Heart right ventricle (tissue), 16 donors: ENCODE measurements at regions not wholly inside any gene's neighbourhood (a gene's known extent, or its start where the extent isn't known, plus 50 kb on each side); places are given as distances from the start of the nearest gene placed in this dataset.

Source experiments
- ATAC-seq, 8 donors: fragments of 200-7000 bp; cut with Tn5 transposase; one replicate each; pipeline ENCODE4 v1.9.1; 2020; ENCODE audit warnings: mild to moderate bottlenecking in 8 of 8, moderate library complexity in 8 of 8, moderate number of reproducible peaks in 1 of 8
- DNase-seq, 2 donors: peaks; one replicate each; pipeline ENCODE4 v3.0.0-alpha.2; 2020
- H3K27ac ChIP-seq, 10 donors: fragments of 200-600 bp; sonication (generic) in 2 of 10; one replicate each; pipeline versions ENCODE4 v1.5.0 to v1.8.0; 2020 to 2022; ENCODE audit warnings: mild to moderate bottlenecking in 3 of 10
- H3K27me3 ChIP-seq, 7 donors: fragments of 200-600 bp; one replicate each; pipeline ENCODE4 v1.8.0; 2021 to 2022; ENCODE audit warnings: mild to moderate bottlenecking in 2 of 7
- H3K36me3 ChIP-seq, 9 donors: fragments of 200-600 bp; sonication (generic) in 1 of 9; one replicate each; pipeline versions ENCODE4 v1.5.0 to v1.8.0; 2020 to 2022; ENCODE audit warnings: mild to moderate bottlenecking in 2 of 9
- H3K4me1 ChIP-seq, 9 donors: fragments of 200-600 bp; sonication (generic) in 1 of 9; one replicate each; pipeline versions ENCODE4 v1.5.0 to v1.8.0; 2020 to 2022; ENCODE audit warnings: mild to moderate bottlenecking in 4 of 9
- H3K4me3 ChIP-seq, 10 donors: fragments of 200-600 bp; sonication (generic) in 2 of 10; one replicate each; pipeline versions ENCODE4 v1.5.0 to v1.8.0; 2020 to 2022; ENCODE audit warnings: mild to moderate bottlenecking in 7 of 10, moderate library complexity in 2 of 10
- H3K9me3 ChIP-seq, 11 donors: fragments of 200-600 bp in 10 of 11; sonication (generic) in 2 of 11; one replicate each; pipeline versions ENCODE4 v1.5.0 to v1.8.0; 2013 to 2022; ENCODE audit warnings: mild to moderate bottlenecking in 2 of 11, control low read depth in 1 of 11, moderate library complexity in 1 of 11
- WGBS, 2 donors: extraction: QIAGEN DNeasy Blood & Tissue Kit; methylation state at CpG; one replicate each; pipeline ENCODE4 v1.1.7; 2013; ENCODE audit warnings: inconsistent platforms in 1 of 2; 5-methylcytosine and 5-hydroxymethylcytosine counted together
- intact Hi-C, 10 donors: fragments of 100-400 bp; cut with DNase I; formaldehyde crosslinking; loops; one replicate each; pipeline versions ENCODE4 v1.11.1 to v1.14.2; 2022
- TF ChIP-seq, protein P1 (sequence below), 9 donors: fragments of 200-600 bp; sonication (generic) in 2 of 9; IDR thresholded peaks; one replicate each; pipeline versions ENCODE4 v1.5.0 to v1.8.0; 2021 to 2022; ENCODE audit warnings: antibody characterized with exemption in 9 of 9, mild to moderate bottlenecking in 5 of 9, moderate library complexity in 1 of 9
- donor health status: Arrhythmogenic right ventricular cardiomyopathy.
- donor health status: ischemic (EF 13 %, LVEDD 7.1; RV severe dilation, severe dysfunction).
- donor health status: healthy with polysubstance abuse.
- donor health status: DM: no; HTN: yes; CAD: no.
- donor health status: DM: no; HTN: no; CAD: no.
- donor health status: ischemic (EF 25% LVEDD 6.9; RV normal size, moderate dysfunction).
- donor health status: ischemic (EF 25% LVEDD 5.7; RV mildly dilated, moderate dysfunction).
- donor health status: healthy.
- donor health status: DM: yes; HTN: yes; CAD: no.
- donor health status: Ischemic cardiomyopathy.
- donor health status: ischemic (EF 35%, LVEDD 5.7; RV mildly dilated, moderate dysfunction).
- donor health status: nonischemic (EF 11% LVEDD 7.7; RV severe dilation, severe dysfunction).
- donor health status: DM: yes; HTN: yes; CAD: no.
- donor health status: PGD.
- donor health status: ischemic (EF 29% LVEDD 5.4; RV normal size, mild dysfunction).
- donor health status: nonischemic (EF 23%, LVEDD 6.1; RV moderate dilation, normal function).

DNA sequence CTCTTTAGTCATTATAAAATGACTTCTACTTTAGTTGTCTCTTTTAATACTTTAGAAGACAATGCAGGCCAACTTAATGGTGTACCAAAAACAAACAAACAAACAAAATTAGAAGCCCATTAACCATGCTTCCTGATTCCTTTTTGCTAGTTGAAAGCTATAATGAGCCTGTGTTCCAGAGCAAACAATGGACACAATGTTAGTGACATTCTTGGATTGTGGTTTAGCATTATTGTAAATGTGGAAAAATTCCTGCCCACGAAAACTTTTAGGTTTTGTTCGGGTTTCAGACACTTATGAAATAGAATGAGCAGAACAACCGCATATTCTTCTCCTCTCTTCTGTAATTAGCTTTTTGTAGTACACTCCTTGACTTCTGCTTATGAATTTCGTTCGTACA lies 1682.7 kb upstream of the PCDH7 start:
- Histone ChIP-seq H3K27ac (no peak overlapping the region), H3K4me3 (no peak overlapping the region), H3K27me3 (no peaks in the 10 kb centered on the region), H3K4me1 (no peaks in the 10 kb centered on the region), H3K36me3 (no peaks in the 10 kb centered on the region), H3K9me3 (peaks cover 0 to 24% (median 0%) of the 10 kb centered on the region in 11 donors)
- 87 to 91% methylated on average over 5 of the region's 5 CpGs for WGBS, 2 donors
- intact Hi-C loops, result no loop called here
- no peak for ATAC-seq
- no peak for DNase-seq
- TF ChIP-seq, protein P1, sequence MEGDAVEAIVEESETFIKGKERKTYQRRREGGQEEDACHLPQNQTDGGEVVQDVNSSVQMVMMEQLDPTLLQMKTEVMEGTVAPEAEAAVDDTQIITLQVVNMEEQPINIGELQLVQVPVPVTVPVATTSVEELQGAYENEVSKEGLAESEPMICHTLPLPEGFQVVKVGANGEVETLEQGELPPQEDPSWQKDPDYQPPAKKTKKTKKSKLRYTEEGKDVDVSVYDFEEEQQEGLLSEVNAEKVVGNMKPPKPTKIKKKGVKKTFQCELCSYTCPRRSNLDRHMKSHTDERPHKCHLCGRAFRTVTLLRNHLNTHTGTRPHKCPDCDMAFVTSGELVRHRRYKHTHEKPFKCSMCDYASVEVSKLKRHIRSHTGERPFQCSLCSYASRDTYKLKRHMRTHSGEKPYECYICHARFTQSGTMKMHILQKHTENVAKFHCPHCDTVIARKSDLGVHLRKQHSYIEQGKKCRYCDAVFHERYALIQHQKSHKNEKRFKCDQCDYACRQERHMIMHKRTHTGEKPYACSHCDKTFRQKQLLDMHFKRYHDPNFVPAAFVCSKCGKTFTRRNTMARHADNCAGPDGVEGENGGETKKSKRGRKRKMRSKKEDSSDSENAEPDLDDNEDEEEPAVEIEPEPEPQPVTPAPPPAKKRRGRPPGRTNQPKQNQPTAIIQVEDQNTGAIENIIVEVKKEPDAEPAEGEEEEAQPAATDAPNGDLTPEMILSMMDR (IDR thresholded peaks at IDR 0.05), result no peak

DNA sequence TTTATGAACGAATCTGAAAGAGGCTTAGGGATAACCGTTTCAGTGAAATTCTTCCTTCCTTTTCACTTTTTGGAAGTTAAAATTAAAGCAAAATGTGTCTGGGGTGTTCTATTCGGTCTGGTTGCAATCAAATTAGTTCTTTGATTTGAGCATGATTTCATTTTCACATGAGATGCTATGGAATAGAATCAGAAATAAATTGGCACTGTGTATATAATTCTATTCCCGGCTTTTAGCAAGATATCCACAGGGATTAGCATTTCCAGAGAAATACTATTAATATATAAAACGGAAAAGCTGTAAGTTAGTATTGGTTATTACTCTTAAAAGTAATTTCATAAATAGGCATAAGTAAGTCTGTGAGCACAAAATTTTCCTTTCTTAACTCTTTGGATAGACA lies 1676.8 kb upstream of the PCDH7 start:
- H3K27me3 ChIP-seq, result no peaks in the 10 kb centered on the region
- no peak for ATAC-seq
- no peaks in the 10 kb centered on the region for H3K9me3 ChIP-seq
- WGBS, 2 donors, result 73 to 75% methylated on average over 5 of the region's 5 CpGs
- intact Hi-C loops, result no loop called here
- H3K27ac ChIP-seq, result no peak overlapping the region
- TF ChIP-seq, protein P1 (IDR thresholded peaks at IDR 0.05), result no peak
- no peak for DNase-seq
- no peak overlapping the region for H3K4me3 ChIP-seq
- H3K36me3 ChIP-seq, result no peaks in the 10 kb centered on the region
- H3K4me1 ChIP-seq, result no peaks in the 10 kb centered on the region

DNA sequence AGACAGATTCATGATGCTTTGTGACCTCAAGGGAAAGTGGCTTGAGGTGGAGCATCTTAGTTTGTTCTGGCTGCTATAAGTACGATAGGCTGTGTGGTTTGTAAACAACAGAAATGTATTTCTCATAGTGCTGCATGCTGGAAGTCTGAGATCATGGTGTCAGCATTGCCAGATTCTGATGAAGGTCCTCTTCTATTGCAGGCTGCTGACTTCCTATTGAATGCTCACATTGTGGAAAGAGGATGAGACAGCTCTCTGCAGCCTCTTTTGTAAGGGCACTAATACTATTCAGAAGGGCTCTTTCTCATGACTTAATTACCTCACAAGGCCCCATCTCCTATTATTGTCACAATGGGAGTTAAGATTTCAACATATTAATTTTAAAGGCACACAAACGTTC lies 1674.0 kb upstream of the PCDH7 start:
- DNase-seq, result no peak
- H3K4me1 ChIP-seq, result no peaks in the 10 kb centered on the region
- intact Hi-C loops, result no loop called here
- 44 to 54% methylated on average over 2 of the region's 2 CpGs for WGBS, 2 donors
- H3K27ac ChIP-seq, result no peak overlapping the region
- no peak overlapping the region for H3K4me3 ChIP-seq
- ATAC-seq, result no peak
- no peaks in the 10 kb centered on the region for H3K27me3 ChIP-seq
- H3K9me3 ChIP-seq, result no peaks in the 10 kb centered on the region
- H3K36me3 ChIP-seq, result no peaks in the 10 kb centered on the region
- TF ChIP-seq, protein P1 (IDR thresholded peaks at IDR 0.05), result no peak

DNA sequence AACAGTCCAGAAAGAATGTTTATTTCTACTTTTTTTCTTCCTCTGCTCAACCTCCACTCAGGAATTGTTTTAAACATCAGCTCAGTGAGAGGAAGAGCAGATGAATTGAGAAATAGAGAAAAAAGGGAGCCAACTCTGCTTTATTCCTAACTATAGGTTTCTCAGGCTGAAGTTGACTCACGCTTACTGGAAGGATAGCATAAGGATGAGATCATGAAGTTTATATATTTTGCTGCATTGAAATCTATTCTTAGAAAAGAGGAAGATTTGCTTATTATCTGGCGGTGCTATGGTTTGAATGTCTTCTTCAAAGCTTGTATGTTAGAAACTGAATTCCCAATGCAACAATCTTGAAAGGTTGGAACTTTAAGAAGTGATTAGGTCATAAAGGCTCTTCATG lies 1673.4 kb upstream of the PCDH7 start:
- Histone ChIP-seq H3K4me3 (no peak overlapping the region), H3K4me1 (no peaks in the 10 kb centered on the region), H3K27ac (no peak overlapping the region), H3K27me3 (no peaks in the 10 kb centered on the region), H3K9me3 (no peaks in the 10 kb centered on the region), H3K36me3 (no peaks in the 10 kb centered on the region)
- TF ChIP-seq, protein P1 (IDR thresholded peaks at IDR 0.05), result no peak
- ATAC-seq (no peak), DNase-seq (no peak)
- intact Hi-C loops, result no loop called here
- 60% methylated on average over 2 of the region's 2 CpGs for WGBS, 2 donors
